K562 (cell line): ENCODE measurements at regions not wholly inside any gene's neighbourhood (a gene's known extent, or its start where the extent isn't known, plus 50 kb on each side); places are given as distances from the start of the nearest gene placed in this dataset.
"Not testable (repeated sequence)": the region's sequence is repeated elsewhere in the genome, so short reads cannot be mapped to it uniquely, and the experiment has no call there.

Experiments
- ATAC-seq: fragments of 200-7000 bp; cut with Tn5 transposase; 3 replicates; pipeline ENCODE4 v1.9.1; 2020; ENCODE audit warnings: moderate library complexity
- BruUV-seq: library from RNA; stranded (reverse); fragments of 400-500 nt; replicated peaks from 2 replicates; lab custom pipeline; 2021; lab: Mats Ljungman, UMichigan
- CTCF ChIA-PET: fragments of 300-600 bp; formaldehyde crosslinking; extraction: SDS; loops from one replicate; lab custom pipeline; 2021; ENCODE audit warnings: low intra/inter-chr PET ratio; lab: Yijun Ruan, JAX
- POLR2A ChIA-PET: fragments of 300-600, 350-650 bp; sonication (Branson Sonifier 250); formaldehyde crosslinking; extraction: SDS; loops from one replicate; lab custom pipeline; 2021; ENCODE audit warnings: antibody characterized with exemption, inconsistent platforms; lab: Yijun Ruan, JAX
- DNase-seq, 4 experiments: peaks; one replicate each; pipeline versions ENCODE4 v3.0.0 to v3.0.0-alpha.2; 2011 to 2018; ENCODE audit warnings: low spot score in 3 of 4, mixed read lengths in 3 of 4; ENCODE audit errors: extremely low read depth in 1 of 4
- FAIRE-seq: peaks from 2 replicates; lab custom pipeline; 2011; peaks lifted over from hg19 to GRCh38; lab: Jason Lieb, UNC
- H2AFZ ChIP-seq: 2 replicates; pipeline ENCODE4 v1.6.0; 2011; ENCODE audit warnings: low read depth, low read length, control low read depth, inconsistent platforms
- H3K27ac ChIP-seq: fragments of 200-600 bp; 3 replicates; pipeline ENCODE4 v1.8.0; 2011; ENCODE audit warnings: low read depth, mild to moderate bottlenecking, control low read depth, inconsistent platforms, low read length, moderate library complexity, mixed read lengths; ENCODE audit errors: extremely low read depth
- H3K27me3 ChIP-seq, 2 experiments: fragments of 300-600 bp in 1 of 2; 2 replicates in 1 of 2; 3 replicates in 1 of 2; pipeline versions ENCODE4 v1.6.0 to v1.8.0; 2011; ENCODE audit warnings: inconsistent platforms in 2 of 2, low read length in 2 of 2, mild to moderate bottlenecking in 1 of 2, mixed read lengths in 1 of 2, moderate library complexity in 1 of 2; ENCODE audit not compliant: control insufficient read depth in 2 of 2, insufficient read depth in 2 of 2
- H3K36me3 ChIP-seq: fragments of 300-600 bp; 3 replicates; pipeline ENCODE4 v1.8.0; 2011; ENCODE audit warnings: mild to moderate bottlenecking, low read length, inconsistent platforms; ENCODE audit not compliant: control insufficient read depth, insufficient read depth
- H3K4me1 ChIP-seq, 2 experiments: fragments of 200-600 bp in 1 of 2; replicated peaks in 1 of 2; 2 replicates in 1 of 2; 3 replicates in 1 of 2; pipeline versions ENCODE4 v1.5.1 to v1.8.0; 2011; ENCODE audit warnings: inconsistent platforms in 2 of 2, low read length in 2 of 2, mild to moderate bottlenecking in 1 of 2, mixed read lengths in 1 of 2, moderate library complexity in 1 of 2; ENCODE audit not compliant: control insufficient read depth in 2 of 2, insufficient read depth in 2 of 2
- H3K4me2 ChIP-seq: 2 replicates; pipeline ENCODE4 v1.6.1; 2011; ENCODE audit warnings: low read length, control low read depth, inconsistent platforms, mixed read lengths; ENCODE audit not compliant: insufficient read depth
- H3K4me3 ChIP-seq: fragments of 200-600 bp; sonication (generic), shearing (Covaris generic); 2 replicates; pipeline ENCODE4 v1.5.1; 2016; ENCODE audit warnings: control low read depth, inconsistent platforms
- H3K79me2 ChIP-seq: fragments of 200-600 bp; 3 replicates; pipeline ENCODE4 v1.8.0; 2011; ENCODE audit warnings: low read length, inconsistent platforms; ENCODE audit not compliant: control insufficient read depth, insufficient read depth
- H3K9ac ChIP-seq, 2 experiments: 2 replicates each; pipeline versions ENCODE4 v1.6.0 to v1.6.1; 2011; ENCODE audit warnings: low read depth in 2 of 2, low read length in 2 of 2, control low read depth in 1 of 2, inconsistent platforms in 1 of 2, mild to moderate bottlenecking in 1 of 2, mixed read lengths in 1 of 2; ENCODE audit not compliant: insufficient read depth in 1 of 2
- H3K9me1 ChIP-seq: one replicate; pipeline ENCODE4 v1.6.0; 2011; ENCODE audit warnings: inconsistent platforms, mild to moderate bottlenecking, low read length, moderate library complexity; ENCODE audit not compliant: control insufficient read depth, insufficient read depth
- H3K9me3 ChIP-seq: replicated peaks from 2 replicates; pipeline ENCODE4 v1.5.1; 2011; ENCODE audit warnings: low read depth, low read length, inconsistent platforms; ENCODE audit not compliant: control insufficient read depth, insufficient read depth
- H4K20me1 ChIP-seq: replicated peaks from 2 replicates; pipeline ENCODE4 v1.6.1; 2011; ENCODE audit warnings: low read length, inconsistent platforms, mixed read lengths; ENCODE audit not compliant: control insufficient read depth, insufficient read depth
- WGBS: fragments of 100-300 bp; shearing (Covaris generic); methylation state at CpG from one replicate; pipeline ENCODE4 v1.1.6; 2016; ENCODE audit warnings: low coverage, mixed read lengths; ENCODE audit not compliant: insufficient coverage; ENCODE audit errors: missing lambda C conversion rate; 5-methylcytosine and 5-hydroxymethylcytosine counted together
- in situ Hi-C: fragments of 300-500 bp; cut with MboI; formaldehyde crosslinking; loops from 4 replicates; pipeline ENCODE4 v1.15.0; 2018; ENCODE audit warnings: inconsistent platforms, mixed read lengths
- intact Hi-C: fragments of 100-400 bp; cut with micrococcal nuclease; formaldehyde crosslinking; loops from 2 replicates; pipeline ENCODE4 v1.14.2; 2022

DNA sequence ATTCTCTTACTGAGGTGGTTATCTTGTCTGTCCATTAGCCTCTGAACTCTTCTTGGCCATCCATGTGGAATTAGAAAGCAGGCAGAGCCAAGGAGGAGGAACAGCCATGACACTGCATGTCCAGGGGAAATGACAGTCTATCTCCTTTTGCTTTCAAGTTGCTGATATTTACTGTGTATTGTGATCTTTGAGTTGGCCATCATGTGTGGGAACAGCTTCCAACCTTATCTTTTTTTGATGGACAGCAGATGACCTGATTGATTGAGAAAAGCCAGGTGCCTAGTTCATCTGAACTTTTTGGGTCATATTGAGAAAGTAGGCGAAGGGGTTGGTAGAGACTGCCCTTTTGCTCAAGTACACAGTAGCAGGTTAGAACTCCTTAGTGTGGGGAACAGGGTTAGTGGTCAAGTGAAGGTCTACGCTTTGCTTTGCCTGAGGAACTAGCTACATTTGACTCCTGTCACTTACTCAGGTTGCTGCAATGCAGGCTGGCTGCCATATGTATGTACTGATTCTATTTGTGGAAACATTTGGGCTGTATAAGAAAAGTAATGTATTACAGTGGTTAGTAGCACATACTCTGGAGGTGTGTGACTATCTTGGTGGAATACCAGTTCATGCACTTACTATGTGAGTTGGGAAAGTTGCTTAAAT lies 64.7 kb upstream of the NUTM2F start:
- H3K27me3 ChIP-seq, H2AFZ ChIP-seq, H3K4me1 ChIP-seq, H4K20me1 ChIP-seq, H3K9ac ChIP-seq, CTCF ChIA-PET, intact Hi-C loops, DNase-seq, H3K27ac ChIP-seq, H3K4me2 ChIP-seq, H3K4me3 ChIP-seq, in situ Hi-C loops, H3K9me1 ChIP-seq, POLR2A ChIA-PET, H3K9me3 ChIP-seq, H3K36me3 ChIP-seq: not testable (repeated sequence)
- WGBS = no CpG with 5 or more reads among the region's 2 CpGs
- BruUV-seq = TSS peak; percentile 18
- FAIRE-seq (peak; percentile 89), ATAC-seq (peak; percentile 63)
- H3K79me2 ChIP-seq = peaks cover 33% of the 10 kb centered on the region

GRCh38 chr9:94397766-94398379 lies 69.4 kb upstream of the NUTM2F start:
- in situ Hi-C loops, intact Hi-C loops, H3K27me3 ChIP-seq, POLR2A ChIA-PET, H3K9me1 ChIP-seq, H3K9me3 ChIP-seq, H3K36me3 ChIP-seq, BruUV-seq, ATAC-seq, FAIRE-seq, H4K20me1 ChIP-seq, H3K4me1 ChIP-seq, H3K9ac ChIP-seq, DNase-seq, CTCF ChIA-PET, H3K4me3 ChIP-seq, H3K4me2 ChIP-seq, H3K27ac ChIP-seq, H2AFZ ChIP-seq: not testable (repeated sequence)
- H3K79me2 ChIP-seq = peaks cover 27% of the 10 kb centered on the region
- WGBS = 85% methylated on average over 3 of the region's 3 CpGs

GRCh38 chr9:94400461-94400860 lies 72.0 kb upstream of the NUTM2F start:
- 100% methylated on average over 1 of the region's 4 CpGs for WGBS
- H3K36me3 ChIP-seq, in situ Hi-C loops, H3K9ac ChIP-seq, intact Hi-C loops, H3K4me2 ChIP-seq, BruUV-seq, H2AFZ ChIP-seq, FAIRE-seq, ATAC-seq, DNase-seq, H3K4me3 ChIP-seq, H3K9me1 ChIP-seq, H3K4me1 ChIP-seq, H3K27me3 ChIP-seq, H3K27ac ChIP-seq, H3K9me3 ChIP-seq, CTCF ChIA-PET, H4K20me1 ChIP-seq: not testable (repeated sequence)
- peaks cover 31% of the 10 kb centered on the region for H3K79me2 ChIP-seq
- POLR2A ChIA-PET = interaction anchor here (0.6 kb wide), 1 partner anchor 144 kb away, joined by 3 read pairs; no protein-coding TSS in a partner anchor

DNA sequence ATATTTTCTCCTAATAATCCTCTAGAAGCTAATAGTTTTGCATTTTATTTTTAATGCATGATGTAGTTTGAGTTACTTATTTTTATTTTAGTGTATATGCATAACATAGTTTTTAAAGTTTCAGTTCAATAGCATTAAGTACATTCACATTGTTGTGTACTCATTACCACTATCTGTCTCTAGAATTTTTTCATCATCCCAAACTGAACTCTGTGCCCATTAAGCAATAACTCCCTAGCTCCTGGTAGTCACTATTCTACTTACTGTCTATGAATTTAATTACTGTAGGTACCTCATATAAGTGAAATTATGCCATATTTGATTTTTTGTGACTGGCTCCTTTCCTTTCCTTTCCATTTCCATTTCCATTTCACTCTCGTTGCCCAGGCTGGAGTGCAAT lies 74.4 kb upstream of the NUTM2F start:
- in situ Hi-C loops = not testable (repeated sequence)

More for the DNA sequence above, 74.4 kb upstream of the NUTM2F start:
- H4K20me1 ChIP-seq, H3K27ac ChIP-seq, ATAC-seq, H3K36me3 ChIP-seq, H3K4me1 ChIP-seq, H3K9ac ChIP-seq, BruUV-seq, intact Hi-C loops, DNase-seq, H3K9me3 ChIP-seq, H3K27me3 ChIP-seq, H3K4me3 ChIP-seq, H3K4me2 ChIP-seq, POLR2A ChIA-PET, H2AFZ ChIP-seq, CTCF ChIA-PET, H3K9me1 ChIP-seq, FAIRE-seq: not testable (repeated sequence)
- peaks cover 23% of the 10 kb centered on the region for H3K79me2 ChIP-seq
- WGBS = 100% methylated on average over 1 of the region's 1 CpG
